HCT116 (cell line): ENCODE measurements at regions not wholly inside any gene's neighbourhood (a gene's known extent, or its start where the extent isn't known, plus 50 kb on each side); places are given as distances from the start of the nearest gene placed in this dataset.

Source experiments
- ATAC-seq: fragments of 200-7000 bp; cut with Tn5 transposase; 2 replicates; pipeline ENCODE4 v1.9.1; 2020; ENCODE audit warnings: mild to moderate bottlenecking, moderate library complexity
- BruUV-seq: library from RNA; stranded (reverse); fragments of 400-500 nt; replicated peaks from 2 replicates; lab custom pipeline; 2021; lab: Mats Ljungman, UMichigan
- CTCF ChIA-PET: fragments of 300-600 bp; sonication (Branson Sonifier 250); formaldehyde crosslinking; loops from one replicate; lab custom pipeline; 2021; ENCODE audit warnings: antibody characterized with exemption; lab: Charles Lee
- POLR2A ChIA-PET: fragments of 300-600, 350-600 bp; sonication (Branson Sonifier 250); formaldehyde crosslinking; loops from one replicate; lab custom pipeline; 2021; ENCODE audit warnings: antibody characterized with exemption; lab: Charles Lee
- RAD21 ChIA-PET, 2 experiments: fragments of 300-600 bp; sonication (Branson Sonifier 250); formaldehyde crosslinking; loops; one replicate each; lab custom pipeline; 2023; ENCODE audit warnings: low total read pairs in 2 of 2; ENCODE audit not compliant: uncharacterized antibody in 2 of 2, unreplicated experiment in 2 of 2, low non-redundant PET in 1 of 2; lab: Charles Lee
- DNase-seq: peaks from one replicate; pipeline ENCODE4 v3.0.0-alpha.2; 2010; ENCODE audit warnings: low read depth, low spot score
- H2AFZ ChIP-seq: fragments of 200-600 bp; shearing (Covaris generic), sonication (generic); 2 replicates; pipeline ENCODE4 v1.6.1; 2017; ENCODE audit warnings: low read depth, mixed run types, mixed read lengths, antibody characterized with exemption, low read length; ENCODE audit not compliant: poor library complexity, severe bottlenecking
- H3K27ac ChIP-seq: 2 replicates; pipeline ENCODE4 v1.5.1; 2012; ENCODE audit warnings: low read depth, low read length
- H3K27me3 ChIP-seq: fragments of 200-600 bp; sonication (generic); 2 replicates; pipeline ENCODE4 v1.6.1; 2016; ENCODE audit warnings: mixed run types, low read length, mixed read lengths; ENCODE audit not compliant: insufficient read depth
- H3K36me3 ChIP-seq, 2 experiments: fragments of 200-500 bp in 1 of 2; fragments of 200-600 bp in 1 of 2; sonication (Bioruptor generic) in 1 of 2; sonication (generic) in 1 of 2; 2 replicates each; pipeline versions ENCODE4 v1.5.1 to v1.6.1; 2014 to 2016; ENCODE audit warnings: low read length in 2 of 2, inconsistent platforms in 1 of 2, mixed read lengths in 1 of 2, mixed run types in 1 of 2; ENCODE audit not compliant: insufficient read depth in 2 of 2, control insufficient read depth in 1 of 2
- H3K4me1 ChIP-seq, 2 experiments: fragments of 200-600 bp in 1 of 2; sonication (generic) in 1 of 2; 2 replicates each; pipeline versions ENCODE4 v1.5.1 to v1.6.1; 2012 to 2017; ENCODE audit warnings: low read length in 2 of 2, inconsistent platforms in 1 of 2, mild to moderate bottlenecking in 1 of 2, mixed read lengths in 1 of 2, mixed run types in 1 of 2, moderate library complexity in 1 of 2; ENCODE audit not compliant: insufficient read depth in 2 of 2, control insufficient read depth in 1 of 2
- H3K4me2 ChIP-seq: fragments of 200-600 bp; sonication (generic); 2 replicates; pipeline ENCODE4 v1.6.1; 2017; ENCODE audit warnings: mixed run types, low read length, mixed read lengths
- H3K4me3 ChIP-seq, 2 experiments: fragments of 200-600 bp in 1 of 2; sonication (generic) in 1 of 2; replicated peaks in 1 of 2; 2 replicates each; pipeline ENCODE4 v1.5.1; 2011 to 2016; ENCODE audit warnings: low read length in 2 of 2, control low read depth in 1 of 2, low read depth in 1 of 2, mild to moderate bottlenecking in 1 of 2, mixed read lengths in 1 of 2, mixed run types in 1 of 2
- H3K79me2 ChIP-seq: fragments of 200-600 bp; sonication (generic); 2 replicates; pipeline ENCODE4 v1.6.1; 2017; ENCODE audit warnings: mild to moderate bottlenecking, mixed run types, low read length, moderate library complexity, mixed read lengths; ENCODE audit not compliant: insufficient read depth
- H3K9ac ChIP-seq: fragments of 200-600 bp; sonication (generic); 2 replicates; pipeline ENCODE4 v1.6.1; 2016; ENCODE audit warnings: low read length, mixed read lengths
- H3K9me2 ChIP-seq: fragments of 200-600 bp; sonication (generic), shearing (Covaris generic); 2 replicates; pipeline ENCODE4 v1.6.1; 2017; ENCODE audit warnings: mixed run types, mild to moderate bottlenecking, moderate library complexity; ENCODE audit not compliant: insufficient read depth
- H3K9me3 ChIP-seq, 2 experiments: fragments of 200-500 bp in 1 of 2; fragments of 200-600 bp in 1 of 2; sonication (Bioruptor generic) in 1 of 2; sonication (generic) in 1 of 2; 2 replicates each; pipeline ENCODE4 v1.6.1; 2014 to 2017; ENCODE audit warnings: low read length in 2 of 2, mixed read lengths in 2 of 2, inconsistent platforms in 1 of 2, low read depth in 1 of 2, mild to moderate bottlenecking in 1 of 2, mixed run types in 1 of 2, moderate library complexity in 1 of 2; ENCODE audit not compliant: control insufficient read depth in 1 of 2, insufficient read depth in 1 of 2
- H4K20me1 ChIP-seq: fragments of 200-600 bp; sonication (generic), shearing (Covaris generic); 2 replicates; pipeline ENCODE4 v1.6.1; 2017; ENCODE audit warnings: mixed run types, mild to moderate bottlenecking, moderate library complexity; ENCODE audit not compliant: insufficient read depth
- ELF1 ChIP-seq: IDR thresholded peaks from 2 replicates; pipeline ENCODE4 v1.6.1; 2012; ENCODE audit warnings: low read depth, borderline replicate concordance
- EZH2 ChIP-seq: fragments of 200-600 bp; sonication (generic); IDR thresholded peaks from 2 replicates; pipeline ENCODE4 v1.6.1; 2017; ENCODE audit warnings: antibody characterized with exemption, mixed run types
- FOSL1 ChIP-seq: IDR thresholded peaks from 2 replicates; pipeline ENCODE4 v1.6.1; 2012; ENCODE audit warnings: low read depth
- JUND ChIP-seq: IDR thresholded peaks from 2 replicates; pipeline ENCODE4 v1.6.1; 2012
- POLR2A ChIP-seq: IDR thresholded peaks from 2 replicates; pipeline ENCODE4 v1.7.0; 2011; ENCODE audit warnings: borderline replicate concordance; ENCODE audit not compliant: insufficient read depth, insufficient read length; ENCODE audit errors: extremely low read depth
- POLR2AphosphoS5 ChIP-seq: IDR thresholded peaks from 2 replicates; pipeline ENCODE4 v1.6.1; 2011; ENCODE audit warnings: mild to moderate bottlenecking, low read depth, low read length, moderate library complexity
- RAD21 ChIP-seq: IDR thresholded peaks from 2 replicates; pipeline ENCODE4 v1.6.1; 2012; ENCODE audit warnings: low read depth, mild to moderate bottlenecking
- SRF ChIP-seq: IDR thresholded peaks from 2 replicates; pipeline ENCODE4 v1.6.1; 2012; ENCODE audit warnings: low read depth
- YY1 ChIP-seq: IDR thresholded peaks from 2 replicates; pipeline ENCODE4 v1.6.1; 2011; ENCODE audit warnings: low read length, low read depth, moderate library complexity, mild to moderate bottlenecking; ENCODE audit not compliant: insufficient replicate concordance; ENCODE audit errors: extremely low read depth
- intact Hi-C: fragments of 100-400 bp; cut with micrococcal nuclease; formaldehyde crosslinking; loops from 2 replicates; pipeline ENCODE4 v1.10.0; 2022
- TF ChIP-seq, protein P1 (sequence below), 3 experiments: fragments of 200-600 bp in 1 of 3; sonication (generic) in 1 of 3; IDR thresholded peaks in 2 of 3; conservative IDR thresholded peaks in 1 of 3; 2 replicates each; pipeline ENCODE4 v1.5.1; 2012 to 2017; ENCODE audit warnings: low read depth in 2 of 3, low read length in 2 of 3, antibody characterized with exemption in 1 of 3, borderline replicate concordance in 1 of 3, control low read depth in 1 of 3, mild to moderate bottlenecking in 1 of 3, mixed read lengths in 1 of 3, mixed run types in 1 of 3, moderate library complexity in 1 of 3; ENCODE audit not compliant: insufficient read depth in 1 of 3

DNA sequence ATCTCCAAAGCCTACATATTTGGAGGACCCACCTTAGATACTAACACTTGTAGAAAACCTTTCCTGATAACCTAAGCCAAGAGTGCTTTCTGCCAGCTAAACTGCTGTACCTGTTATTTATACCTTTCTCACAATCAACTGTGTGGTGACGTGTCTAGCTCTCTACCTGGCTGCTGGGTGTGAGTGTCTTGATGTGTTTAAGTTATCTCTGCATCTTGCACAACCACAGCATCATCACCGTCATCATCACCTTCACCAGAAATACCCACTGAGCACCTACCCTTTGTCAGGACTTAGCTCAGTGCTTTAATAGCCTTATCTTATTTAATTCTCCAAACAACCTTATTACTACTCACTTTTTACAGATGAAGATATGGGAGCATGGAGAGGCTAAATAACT, 431.3 kb downstream of the MAFB start (continued):
- no peak for TF ChIP-seq ELF1
- TF ChIP-seq SRF = no peak
- no peak for TF ChIP-seq JUND
- TF ChIP-seq FOSL1 = no peak
- TF ChIP-seq EZH2 = no peak
- TF ChIP-seq POLR2A = no peak
- no peak for TF ChIP-seq YY1
- TF ChIP-seq POLR2AphosphoS5 = no peak

DNA sequence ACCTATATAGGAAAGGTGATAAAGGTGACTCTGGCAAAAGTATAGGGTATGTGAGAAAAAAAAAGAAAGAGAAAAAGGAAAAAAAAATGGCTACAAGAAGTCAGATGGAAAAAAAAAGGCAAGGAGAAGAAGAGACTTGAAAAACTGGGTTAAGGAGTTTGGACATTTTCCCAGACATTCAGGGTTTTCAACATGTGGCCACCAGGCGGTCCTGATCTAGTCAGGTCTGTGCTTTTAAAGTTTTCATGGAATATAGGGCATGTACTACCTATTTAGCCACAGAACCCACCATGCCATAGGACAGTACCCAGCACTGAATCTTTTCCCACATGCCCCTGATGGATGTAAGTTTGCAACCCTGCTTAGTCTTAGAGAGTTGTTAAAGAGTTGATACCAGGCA, 433.7 kb downstream of the MAFB start:
- intact Hi-C loops = no loop called here
- CTCF ChIA-PET = no interaction called here

More for the DNA sequence above, 433.7 kb downstream of the MAFB start:
- no peaks in the 10 kb centered on the region for H3K79me2 ChIP-seq
- H3K27ac ChIP-seq = no peak overlapping the region
- DNase-seq (no peak), ATAC-seq (no peak)
- BruUV-seq = no TSS peak
- no peaks in the 10 kb centered on the region; the same call in 1 of the 2 replicates for H3K27me3 ChIP-seq
- ChIA-PET POLR2A (no interaction called here), RAD21 (no interaction called here)
- TF ChIP-seq, protein P1, sequence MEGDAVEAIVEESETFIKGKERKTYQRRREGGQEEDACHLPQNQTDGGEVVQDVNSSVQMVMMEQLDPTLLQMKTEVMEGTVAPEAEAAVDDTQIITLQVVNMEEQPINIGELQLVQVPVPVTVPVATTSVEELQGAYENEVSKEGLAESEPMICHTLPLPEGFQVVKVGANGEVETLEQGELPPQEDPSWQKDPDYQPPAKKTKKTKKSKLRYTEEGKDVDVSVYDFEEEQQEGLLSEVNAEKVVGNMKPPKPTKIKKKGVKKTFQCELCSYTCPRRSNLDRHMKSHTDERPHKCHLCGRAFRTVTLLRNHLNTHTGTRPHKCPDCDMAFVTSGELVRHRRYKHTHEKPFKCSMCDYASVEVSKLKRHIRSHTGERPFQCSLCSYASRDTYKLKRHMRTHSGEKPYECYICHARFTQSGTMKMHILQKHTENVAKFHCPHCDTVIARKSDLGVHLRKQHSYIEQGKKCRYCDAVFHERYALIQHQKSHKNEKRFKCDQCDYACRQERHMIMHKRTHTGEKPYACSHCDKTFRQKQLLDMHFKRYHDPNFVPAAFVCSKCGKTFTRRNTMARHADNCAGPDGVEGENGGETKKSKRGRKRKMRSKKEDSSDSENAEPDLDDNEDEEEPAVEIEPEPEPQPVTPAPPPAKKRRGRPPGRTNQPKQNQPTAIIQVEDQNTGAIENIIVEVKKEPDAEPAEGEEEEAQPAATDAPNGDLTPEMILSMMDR (IDR thresholded peaks at IDR 0.05 in 2 of 3, conservative IDR thresholded peaks at IDR 0.05 in 1 of 3; ENCODE audit: borderline replicate concordance in 1 of 3, insufficient read depth in 1 of 3, low read depth in 2 of 3, low read length in 2 of 3) = peak in 1 of 3 experiments; percentile 20; a peak in 1 of 6 replicates
- TF ChIP-seq RAD21 = no peak
- no peak overlapping the region for H2AFZ ChIP-seq
- no peak overlapping the region for H3K4me2 ChIP-seq
- no peaks in the 10 kb centered on the region for H3K9me3 ChIP-seq
- no peak overlapping the region for H3K4me3 ChIP-seq
- H3K9ac ChIP-seq = no peak overlapping the region
- no peaks in the 10 kb centered on the region for H3K9me2 ChIP-seq
- H3K36me3 ChIP-seq = no peaks in the 10 kb centered on the region
- H4K20me1 ChIP-seq = no peaks in the 10 kb centered on the region; the same call in 1 of the 2 replicates
- no peaks in the 10 kb centered on the region for H3K4me1 ChIP-seq
